Globus pallidus (tissue), 1 donor: ENCODE measurements at regions not wholly inside any gene's neighbourhood (a gene's known extent, or its start where the extent isn't known, plus 50 kb on each side); places are given as distances from the start of the nearest gene placed in this dataset.
A peak's percentile ranks its signal among the peaks of the same experiment; 100 is the strongest.

ENCODE experiments used
- DNase-seq: peaks from one replicate; pipeline ENCODE4 v3.0.0-alpha.2; 2015; ENCODE audit warnings: low spot score

DNA sequence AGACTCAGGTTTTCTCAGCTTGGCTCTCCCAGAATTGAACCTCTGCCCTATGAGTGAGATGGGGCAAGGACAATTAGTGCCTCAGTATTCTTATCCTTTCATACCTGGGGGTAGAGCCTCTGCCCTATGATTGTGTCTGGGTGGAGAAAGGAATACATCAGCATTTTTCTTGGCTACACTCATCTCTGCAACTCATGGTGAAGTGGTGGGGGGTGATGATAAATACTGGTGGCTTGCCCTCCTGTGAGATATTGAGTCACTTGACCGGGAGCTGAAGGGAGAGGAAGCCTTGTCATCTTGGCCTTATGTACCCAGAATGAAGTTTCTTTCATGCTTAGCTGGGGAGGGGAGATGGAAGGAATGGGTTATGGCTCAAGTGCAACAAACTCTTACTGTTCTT lies 71.3 kb upstream of the ENOX2 start:
- no peak for DNase-seq

DNA sequence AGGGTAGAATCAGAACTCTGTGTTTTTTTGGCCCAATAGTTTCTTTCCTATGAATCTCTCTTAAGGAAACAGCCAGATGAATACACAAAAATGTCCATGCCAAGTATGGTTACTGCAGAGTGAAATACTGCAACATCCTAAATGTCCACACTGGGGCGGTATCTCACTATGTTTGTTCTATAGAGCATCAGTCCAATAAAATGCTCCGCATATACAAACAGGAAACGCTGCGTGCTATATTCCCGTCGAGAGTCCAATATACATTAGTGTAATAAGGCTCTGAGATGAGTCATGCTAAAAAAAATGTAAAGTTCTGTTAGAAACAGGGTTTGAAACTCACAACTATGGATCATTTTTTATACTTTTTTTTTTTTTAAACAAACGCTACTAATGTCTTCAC lies 72.9 kb upstream of the ENOX2 start:
- DNase-seq, result peak; percentile 26

DNA sequence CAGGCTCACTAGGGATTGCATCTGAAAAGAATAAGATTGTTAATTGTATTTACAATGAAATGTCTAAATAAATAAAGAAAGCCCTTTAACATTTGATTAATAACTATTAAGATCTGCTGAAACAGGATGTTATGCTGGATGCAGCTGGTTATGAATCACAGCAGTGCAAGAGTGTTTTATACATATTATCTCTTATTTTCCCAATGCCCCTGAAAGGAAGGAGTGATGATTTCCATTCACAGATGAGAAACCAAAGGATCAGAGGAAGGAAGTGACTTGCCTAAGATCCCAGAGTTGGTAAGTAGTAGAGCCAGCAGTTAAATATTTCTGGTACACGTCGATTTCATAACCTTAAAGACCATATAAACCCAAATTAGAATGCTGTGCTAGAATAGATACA lies 76.3 kb upstream of the ARHGAP36 start:
- DNase-seq, result no peak

DNA sequence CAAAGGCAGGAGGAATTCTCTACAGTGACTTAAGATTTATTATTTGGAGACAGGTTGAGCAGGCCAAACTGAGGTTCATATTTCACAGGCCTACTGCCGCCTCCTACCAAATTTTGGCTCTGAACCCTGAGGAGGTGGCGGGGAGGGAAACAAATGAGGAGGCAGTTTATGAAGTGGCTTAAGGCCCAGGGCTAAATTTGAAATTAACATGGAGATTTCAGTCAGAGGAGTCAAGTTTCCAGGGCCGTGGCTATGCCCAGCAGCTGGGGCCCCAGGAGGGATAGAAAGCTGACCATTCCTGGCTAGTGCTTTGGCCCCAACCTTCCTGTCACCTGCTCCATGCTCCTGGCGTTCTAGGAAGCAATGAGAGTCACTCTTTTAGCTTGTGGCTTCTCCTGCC lies 73.4 kb upstream of the ARHGAP36 start:
- DNase-seq, result no peak

DNA sequence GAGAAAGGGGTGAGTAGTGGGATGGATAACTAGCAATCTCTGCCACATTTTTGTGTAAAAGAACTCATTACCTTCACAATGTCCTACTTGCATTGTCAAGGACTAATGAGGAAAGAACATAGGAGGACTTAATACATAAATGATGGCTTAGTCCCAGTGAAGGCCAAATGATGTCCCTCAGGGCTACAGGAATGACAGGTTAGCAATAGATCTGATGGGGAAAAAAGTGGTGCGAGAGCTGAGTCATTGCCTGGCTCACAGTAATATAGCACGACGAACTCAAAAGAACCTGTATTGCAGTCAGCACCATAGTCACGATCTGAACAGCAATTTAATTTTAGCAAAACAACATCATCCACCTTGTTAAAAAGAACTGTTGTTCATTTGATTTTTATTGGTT lies 70.9 kb upstream of the ARHGAP36 start:
- DNase-seq, result no peak

DNA sequence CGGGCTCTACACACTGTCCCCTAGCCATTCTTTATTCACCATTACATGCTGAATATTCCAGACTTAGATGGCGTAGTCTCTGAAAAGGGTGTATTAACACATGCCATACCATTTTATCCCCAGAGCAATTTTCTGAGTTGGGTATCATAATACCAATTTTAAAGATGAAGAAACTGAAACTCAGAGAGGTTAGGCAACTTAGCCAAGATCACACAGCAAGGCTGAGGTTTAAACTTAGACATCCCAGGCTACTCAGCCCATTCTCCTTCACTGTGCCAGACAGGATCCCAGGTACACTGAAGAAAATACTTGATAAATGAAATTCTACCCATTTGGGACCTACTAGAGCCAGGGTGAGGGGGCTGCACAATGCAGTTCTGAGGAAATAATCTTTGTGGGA lies 67.4 kb upstream of the ARHGAP36 start:
- no peak for DNase-seq

DNA sequence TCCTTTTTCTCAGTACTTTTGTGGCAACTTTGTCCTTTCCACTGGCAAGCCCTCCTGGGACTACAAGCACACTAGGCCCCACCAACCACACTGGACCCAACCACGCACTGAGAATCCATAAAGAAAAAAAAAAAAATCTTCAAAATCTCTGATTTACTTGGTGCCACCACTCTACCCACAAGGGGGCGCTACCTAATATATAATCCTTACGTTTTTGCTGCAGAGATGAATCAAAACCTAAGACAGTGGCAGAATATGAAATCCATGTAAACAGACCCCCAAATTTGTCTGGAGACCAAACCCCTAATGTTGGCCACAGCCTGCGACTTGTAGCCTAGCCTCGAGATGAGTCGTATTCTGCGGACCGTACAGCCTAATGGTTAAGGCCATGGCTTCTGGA lies 63.5 kb upstream of the ARHGAP36 start:
- DNase-seq, result peak; percentile 0

DNA sequence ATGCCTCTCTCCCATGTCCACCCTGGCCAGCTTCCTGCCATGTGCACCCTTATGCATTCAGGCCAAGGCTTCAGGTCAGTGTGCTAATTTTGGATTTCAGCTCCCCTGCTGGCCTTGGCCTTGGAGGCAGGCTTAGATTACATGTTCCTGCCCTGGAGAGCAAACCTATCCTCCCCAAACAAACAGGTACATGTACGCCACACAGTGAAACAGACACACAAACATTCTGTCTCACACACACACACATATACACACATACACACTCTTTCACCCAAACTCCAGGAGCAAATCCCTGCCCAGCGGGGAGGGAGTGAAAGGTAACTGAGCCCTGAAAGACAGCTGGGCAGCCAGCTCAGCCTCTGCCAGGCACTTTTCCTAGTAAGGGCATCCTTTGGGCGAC lies 62.7 kb upstream of the ARHGAP36 start:
- no peak for DNase-seq

DNA sequence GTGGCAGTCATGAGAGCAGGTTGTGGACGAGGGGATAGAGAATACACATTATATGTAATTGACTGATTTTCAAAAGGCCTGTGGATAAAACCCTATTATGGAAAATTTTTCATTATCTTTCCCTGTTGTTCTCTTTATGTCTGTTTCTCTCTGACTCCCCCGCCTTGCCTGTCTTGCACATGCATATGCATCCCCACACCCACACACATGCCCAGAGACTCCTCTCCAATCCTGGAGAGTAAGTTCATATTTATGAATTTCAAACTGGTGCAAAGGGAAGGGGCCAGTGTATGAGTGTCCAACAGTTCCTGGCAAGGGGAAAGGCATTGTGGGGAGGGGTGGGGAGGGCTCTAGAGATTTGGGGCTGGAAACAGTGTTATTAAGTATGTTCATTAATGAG lies 60.8 kb upstream of the ARHGAP36 start:
- no peak for DNase-seq

DNA sequence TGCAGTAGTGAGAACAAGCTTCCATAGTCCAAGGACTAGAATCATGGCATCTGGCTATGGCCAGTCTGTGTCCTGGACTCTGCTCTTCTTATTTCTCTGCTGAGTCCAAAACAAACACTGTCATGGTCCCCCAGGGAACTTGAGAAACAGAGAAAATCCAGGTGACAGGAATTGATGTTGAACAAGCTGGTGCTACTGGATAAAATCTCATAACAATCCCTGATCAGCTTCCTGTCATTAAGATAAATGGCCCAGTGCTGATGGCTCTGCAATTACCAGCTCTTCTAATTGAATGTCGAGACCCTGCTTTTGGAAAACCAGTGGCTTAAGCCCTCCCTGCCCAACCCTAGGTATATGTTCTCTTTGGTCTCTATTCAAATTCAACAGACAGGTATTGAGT lies 58.8 kb upstream of the ARHGAP36 start:
- DNase-seq, result no peak
